ENCODE measurements at regions not wholly inside any gene's neighbourhood (a gene's known extent, or its start where the extent isn't known, plus 50 kb on each side); places are given as distances from the start of the nearest gene placed in this dataset.
"Not testable (repeated sequence)": the region's sequence is repeated elsewhere in the genome, so short reads cannot be mapped to it uniquely, and the experiment has no call there.

GRCh38 chr6:114739656-114740055 lies 396.8 kb upstream of the HS3ST5 start:
- no peak for DNase-seq

- DNase-seq, result no peak
Measured at GRCh38 chr6:114735025-114735735, 392.4 kb upstream of the HS3ST5 start.

- no peak for DNase-seq
Measured at GRCh38 chr6:114733596-114733995, 390.8 kb upstream of the HS3ST5 start.

- DNase-seq, result no peak
Measured at GRCh38 chr6:114718716-114719270, 376.0 kb upstream of the HS3ST5 start.

- no peak for DNase-seq
Measured at GRCh38 chr6:114718186-114718585, 375.4 kb upstream of the HS3ST5 start.

GRCh38 chr6:114714836-114715507 lies 372.1 kb upstream of the HS3ST5 start:
- no peak for DNase-seq

- no peak for DNase-seq
Measured at GRCh38 chr6:114713690-114714089, 370.9 kb upstream of the HS3ST5 start.

- DNase-seq, result no peak
Measured at GRCh38 chr6:114712129-114712662, 369.4 kb upstream of the HS3ST5 start.

GRCh38 chr6:114707081-114707620 lies 364.3 kb upstream of the HS3ST5 start:
- DNase-seq, result no peak

GRCh38 chr6:114690625-114691024 lies 347.8 kb upstream of the HS3ST5 start:
- DNase-seq, result no peak

- no peak for DNase-seq
Measured at GRCh38 chr6:114659513-114659912, 316.7 kb upstream of the HS3ST5 start.

- DNase-seq, result no peak
Measured at GRCh38 chr6:114651611-114652010, 308.8 kb upstream of the HS3ST5 start.

- no peak for DNase-seq
Measured at GRCh38 chr6:114650891-114651290, 308.1 kb upstream of the HS3ST5 start.

GRCh38 chr6:114649298-114649697 lies 306.5 kb upstream of the HS3ST5 start:
- no peak for DNase-seq

GRCh38 chr6:114648847-114649246 lies 306.0 kb upstream of the HS3ST5 start:
- DNase-seq, result no peak

GRCh38 chr6:114638341-114638740 lies 295.5 kb upstream of the HS3ST5 start:
- DNase-seq, result no peak

GRCh38 chr6:114634016-114634415 lies 291.2 kb upstream of the HS3ST5 start:
- no peak for DNase-seq

- not testable (repeated sequence) for DNase-seq
Measured at GRCh38 chr6:114626226-114626625, 283.4 kb upstream of the HS3ST5 start.

- DNase-seq, result no peak
Measured at GRCh38 chr6:114619621-114620200, 276.9 kb upstream of the HS3ST5 start.

GRCh38 chr6:114611696-114612095 lies 268.9 kb upstream of the HS3ST5 start:
- DNase-seq, result no peak

GRCh38 chr6:114608091-114608490 lies 265.3 kb upstream of the HS3ST5 start:
- DNase-seq, result no peak

- no peak for DNase-seq
Measured at GRCh38 chr6:114605656-114606055, 262.8 kb upstream of the HS3ST5 start.

- DNase-seq, result no peak
Measured at GRCh38 chr6:114600381-114600780, 257.6 kb upstream of the HS3ST5 start.

Measured in NCI-H526 (cell line).